HG02840 (cell line): ENCODE measurements at regions not wholly inside any gene's neighbourhood (a gene's known extent, or its start where the extent isn't known, plus 50 kb on each side); places are given as distances from the start of the nearest gene placed in this dataset.
"Not testable (repeated sequence)": the region's sequence is repeated elsewhere in the genome, so short reads cannot be mapped to it uniquely, and the experiment has no call there.

Source experiments
- ATAC-seq: cut with Tn5 transposase; IDR thresholded peaks from one replicate; pipeline ENCODE4 v1.9.1; 2021; ENCODE audit warnings: mild to moderate bottlenecking, moderate library complexity, moderate number of reproducible peaks; ENCODE audit not compliant: unreplicated experiment, low FRiP score

DNA sequence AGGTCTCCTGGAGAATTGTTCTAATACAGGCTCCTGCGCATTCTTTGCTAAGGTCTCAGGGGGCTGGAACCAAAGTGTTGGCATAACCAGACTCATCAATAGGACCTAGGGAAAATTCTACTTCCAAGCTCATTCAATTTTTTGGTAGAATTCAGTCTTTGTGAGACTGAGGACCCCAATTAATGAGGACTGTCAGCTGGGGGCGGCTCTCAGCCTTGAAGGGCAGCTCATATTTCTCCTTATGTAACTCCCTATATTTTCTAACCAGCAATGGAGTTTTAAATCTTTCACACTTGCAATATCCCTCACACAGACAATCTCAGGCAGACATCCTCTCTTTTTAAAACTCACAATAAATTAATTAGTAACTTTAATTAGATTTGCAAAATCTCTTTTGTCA lies 476.4 kb upstream of the LRFN5 start:
- no peak for ATAC-seq

DNA sequence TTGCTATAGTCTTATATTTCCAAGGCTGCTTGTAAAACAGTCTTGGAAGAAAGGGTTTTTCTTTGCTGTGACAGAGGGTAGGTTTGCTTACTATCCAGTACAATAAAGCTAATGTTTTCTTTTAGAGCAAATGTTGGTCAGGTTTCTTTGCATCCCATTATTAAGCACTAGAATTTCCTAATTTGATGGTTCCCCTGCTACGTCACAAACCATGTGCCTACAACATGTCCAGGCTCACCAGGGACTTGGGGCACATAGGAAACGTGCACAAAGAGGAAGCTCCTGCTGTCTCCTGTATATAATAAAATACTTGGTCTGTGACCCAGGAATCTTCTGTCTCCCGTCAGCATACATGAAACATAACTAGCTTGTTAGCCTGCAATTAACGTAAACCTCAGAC lies 486.3 kb upstream of the LRFN5 start:
- ATAC-seq = no peak

DNA sequence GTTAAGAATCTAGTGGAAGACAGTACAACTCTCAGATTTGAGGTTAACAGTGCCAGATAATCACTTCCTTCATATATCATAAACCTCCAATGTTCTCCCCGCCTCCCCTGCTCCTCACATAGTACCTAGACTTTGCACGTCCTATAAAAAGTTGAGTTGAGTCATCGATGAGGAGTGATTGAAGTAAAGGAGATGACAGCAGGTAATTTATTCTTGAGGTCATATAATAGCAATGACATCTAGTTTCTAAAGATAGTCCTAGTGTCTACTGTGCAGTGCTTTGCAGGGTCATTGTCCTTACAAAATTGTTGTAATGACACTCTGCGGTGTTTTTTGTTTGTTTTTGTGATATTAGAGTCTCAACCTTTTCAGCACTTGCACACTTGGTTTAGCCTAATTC lies 510.5 kb upstream of the LRFN5 start:
- ATAC-seq = no peak

DNA sequence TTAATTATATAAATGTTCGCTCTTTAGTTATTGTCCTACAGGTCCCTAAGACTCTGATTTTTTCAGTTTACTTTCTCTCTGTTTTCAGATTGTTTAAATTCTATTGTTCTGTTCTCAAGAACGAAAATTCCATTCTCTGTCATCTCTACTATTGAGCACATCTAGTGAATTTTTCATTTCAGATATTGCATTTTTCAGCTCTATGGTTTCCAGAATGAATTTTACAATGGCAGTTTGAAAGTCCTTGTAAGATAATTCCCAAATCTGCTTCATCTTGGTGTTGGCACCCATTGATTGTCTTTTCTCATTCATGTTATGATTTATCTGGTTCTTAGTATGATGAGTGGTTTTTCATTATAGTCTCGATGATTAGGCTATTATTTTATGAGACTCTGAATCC lies 519.6 kb upstream of the LRFN5 start:
- ATAC-seq = no peak

DNA sequence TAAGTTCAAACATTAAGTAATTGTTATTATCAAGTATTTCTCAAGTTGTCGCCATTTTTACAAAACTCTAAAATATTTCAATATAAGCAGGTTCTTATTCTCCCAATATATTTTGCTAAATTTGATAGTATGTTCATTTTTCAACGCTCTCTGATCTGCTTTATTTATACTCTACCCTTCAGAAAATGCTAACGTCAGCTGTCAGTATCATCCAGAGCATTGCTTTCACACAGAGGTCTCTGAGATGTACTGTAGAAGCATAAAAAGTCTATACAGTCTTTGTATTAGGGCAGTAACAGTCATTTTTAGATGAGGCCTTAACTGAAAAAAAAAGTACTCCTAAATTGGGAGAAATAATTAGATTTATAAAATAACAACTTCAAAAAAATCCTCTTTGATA lies 533.1 kb upstream of the LRFN5 start:
- ATAC-seq = no peak

DNA sequence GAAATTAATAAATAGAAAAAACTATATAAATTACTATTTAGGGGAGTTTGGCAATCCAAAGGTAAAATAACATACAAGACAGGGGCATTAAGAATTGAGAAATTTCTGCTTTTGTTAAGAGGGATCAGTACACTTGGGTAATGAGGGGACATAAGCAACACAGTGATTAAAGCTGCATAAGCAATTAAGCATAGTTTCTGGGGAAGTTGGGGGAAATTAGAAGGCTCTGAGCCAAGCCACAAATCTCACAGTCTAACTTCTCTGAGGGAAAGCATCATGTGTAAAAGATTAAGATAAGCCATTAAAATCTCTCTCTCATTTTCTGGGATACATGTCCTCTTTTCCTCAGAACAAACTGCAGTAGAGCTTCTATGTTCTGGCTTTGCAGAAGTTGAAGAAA lies 533.9 kb upstream of the LRFN5 start:
- no peak for ATAC-seq

DNA sequence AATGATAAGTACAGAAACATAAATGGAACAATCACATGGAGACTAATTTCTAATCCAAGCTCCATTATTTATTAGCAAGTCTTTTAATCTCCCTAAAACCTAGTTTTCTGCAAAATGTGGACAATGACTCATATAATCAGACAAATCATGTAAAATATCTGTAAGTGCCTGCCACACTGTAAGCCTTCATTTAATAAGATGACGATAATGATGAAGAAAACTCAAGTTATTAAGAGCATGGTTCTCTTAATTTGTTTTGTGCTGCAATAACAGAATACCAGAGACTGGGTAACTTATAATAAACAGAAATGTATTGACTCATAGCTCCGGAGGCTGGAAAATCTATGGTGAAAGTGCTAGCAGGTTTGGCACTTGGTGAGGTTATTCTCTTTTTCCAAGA lies 535.3 kb upstream of the LRFN5 start:
- ATAC-seq = no peak

DNA sequence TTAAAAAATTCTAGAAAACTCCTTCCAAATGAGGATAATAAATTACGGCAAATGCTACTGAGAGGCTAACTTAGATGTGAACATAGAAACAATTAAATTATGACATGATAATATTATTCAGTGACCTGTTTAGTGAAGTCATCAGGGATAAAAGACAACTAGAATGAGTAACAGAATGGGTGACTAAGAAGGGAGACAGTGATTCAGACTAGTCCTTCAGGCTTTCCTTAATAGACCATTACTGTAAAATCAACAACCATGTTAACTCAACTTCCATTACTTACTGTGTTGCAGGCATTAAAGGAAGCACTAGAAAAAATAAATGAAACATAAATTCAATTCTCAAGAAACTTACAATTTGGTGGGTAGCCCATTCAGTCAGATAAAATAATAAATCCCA lies 543.9 kb upstream of the LRFN5 start:
- no peak for ATAC-seq

DNA sequence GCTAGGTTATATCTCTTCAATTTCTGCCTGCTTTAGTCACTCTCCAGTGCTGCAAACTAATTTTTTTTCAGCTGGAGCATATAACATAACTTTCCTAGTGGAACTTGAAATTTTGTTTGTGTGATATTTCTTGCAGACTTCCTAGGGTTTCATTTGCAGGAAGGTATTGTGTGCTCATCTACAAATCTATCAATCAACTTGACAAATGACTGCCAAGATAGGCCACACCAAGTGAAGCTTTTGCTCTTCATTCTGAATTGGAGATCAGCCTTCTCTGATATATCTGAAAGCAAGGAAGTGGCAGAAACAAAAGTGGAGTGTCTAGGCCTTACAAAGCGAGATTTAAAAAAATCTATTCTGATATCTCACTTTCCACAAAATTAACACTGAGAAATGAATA lies 551.1 kb upstream of the LRFN5 start:
- ATAC-seq = no peak

DNA sequence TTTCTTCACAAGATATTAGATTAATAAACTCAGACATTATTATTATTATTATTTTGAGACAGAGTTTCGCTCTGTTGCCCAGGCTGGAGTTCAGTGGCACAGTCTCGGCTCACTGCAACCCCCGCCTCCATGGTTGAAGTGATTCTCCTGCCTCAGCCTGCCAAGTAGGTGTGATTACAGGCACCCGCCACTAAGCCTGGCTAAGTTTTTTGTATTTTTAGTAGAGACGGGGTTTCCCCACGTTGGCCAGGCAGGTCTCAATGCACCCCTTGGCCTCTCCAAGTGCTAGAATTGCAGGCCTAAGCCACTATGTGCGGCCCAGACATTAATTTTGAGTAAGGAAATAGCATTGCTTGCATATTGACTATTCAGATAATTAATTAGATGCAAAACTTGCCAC lies 554.9 kb upstream of the LRFN5 start:
- ATAC-seq = no peak

DNA sequence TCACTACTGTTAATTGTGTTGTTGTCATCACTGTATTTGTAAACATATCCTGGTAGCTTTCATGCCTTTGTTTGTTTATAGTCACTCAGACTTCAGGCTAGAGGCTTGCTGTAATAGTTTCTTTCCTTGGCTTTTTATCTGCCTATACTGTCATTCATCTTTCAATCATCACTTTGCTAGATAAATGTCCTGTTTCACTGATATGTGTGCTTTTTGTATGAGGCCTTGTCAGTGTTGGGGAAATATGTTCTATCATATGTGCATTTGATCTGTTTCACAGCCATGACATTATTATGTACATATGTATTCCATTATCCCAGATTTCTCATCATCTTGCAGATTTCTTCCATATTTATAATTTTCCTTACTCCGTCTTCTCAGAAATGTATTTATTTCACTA lies 558.9 kb upstream of the LRFN5 start:
- no peak for ATAC-seq

DNA sequence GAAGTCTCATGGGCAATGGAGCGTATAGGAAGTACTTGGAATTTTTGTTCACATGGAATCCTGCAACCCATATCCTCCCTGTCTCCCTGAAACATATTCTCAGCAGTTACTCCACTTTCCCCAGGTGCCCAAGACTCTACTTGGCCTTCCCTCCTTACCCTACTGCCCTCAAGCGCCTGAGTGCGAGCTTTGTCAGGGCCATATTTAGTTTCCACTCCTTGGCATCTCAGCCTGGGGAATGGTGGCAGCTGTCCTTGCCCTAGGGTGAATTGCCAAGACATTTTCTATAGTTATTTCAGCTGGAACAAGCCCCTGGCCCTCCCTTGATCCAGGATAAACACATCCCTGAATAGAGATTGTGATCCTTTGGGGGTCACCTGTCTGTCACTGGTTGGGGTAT lies 569.3 kb upstream of the LRFN5 start:
- no peak for ATAC-seq

DNA sequence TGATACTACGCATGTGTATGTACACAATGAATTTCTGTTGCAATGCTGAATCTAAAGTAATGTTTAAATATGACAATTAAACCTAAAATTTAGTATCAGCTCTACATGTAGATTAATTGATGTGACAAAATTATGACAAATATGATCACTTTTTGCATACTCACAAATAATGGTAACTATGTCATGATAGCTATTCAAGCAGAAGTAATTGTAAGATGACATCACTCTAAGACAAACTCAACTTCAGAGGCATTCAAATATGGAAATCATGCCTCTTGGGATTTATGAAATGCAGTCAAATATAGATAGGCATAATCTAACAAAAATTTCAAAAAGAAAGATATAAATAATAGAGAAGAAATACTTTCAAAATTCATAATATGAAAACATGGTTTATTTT lies 571.7 kb upstream of the LRFN5 start:
- no peak for ATAC-seq

DNA sequence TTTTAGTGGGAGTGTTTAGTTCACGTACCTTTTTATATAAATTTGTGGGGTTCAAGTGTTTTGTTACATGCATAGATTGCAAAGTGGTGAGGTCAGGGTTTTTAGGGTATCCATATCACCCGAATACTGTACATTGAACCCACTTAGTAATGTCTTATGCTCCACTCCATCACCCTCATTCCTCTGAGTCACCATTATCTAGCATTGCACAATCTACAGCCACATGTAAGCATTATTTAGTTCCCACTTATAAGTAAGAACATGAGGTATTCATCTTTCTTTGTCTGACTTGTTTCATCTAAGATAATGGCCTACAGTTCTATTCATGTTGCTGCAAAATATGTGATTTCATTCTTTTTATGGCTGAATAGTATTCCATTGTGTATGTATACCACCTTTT lies 583.7 kb upstream of the LRFN5 start:
- ATAC-seq = no peak

DNA sequence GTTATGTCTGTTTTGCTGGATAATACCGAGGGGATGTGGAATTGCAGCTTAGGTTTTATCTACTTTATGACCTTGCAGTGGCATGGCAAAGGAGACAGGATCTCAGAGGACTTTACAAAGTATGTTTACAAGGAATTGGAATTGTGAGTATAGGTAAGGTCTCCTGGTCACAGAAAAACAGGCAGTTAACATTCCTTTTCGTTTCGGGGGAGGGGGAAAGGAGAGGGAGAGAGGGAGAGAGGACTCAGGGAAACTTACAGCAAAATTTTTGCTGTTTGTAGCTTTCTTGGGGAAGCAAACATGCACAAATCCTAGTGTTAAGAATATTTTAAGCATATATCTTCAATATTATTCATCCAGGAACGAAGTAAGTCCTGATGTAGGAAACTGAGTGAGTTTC lies 590.5 kb upstream of the LRFN5 start:
- ATAC-seq = no peak

DNA sequence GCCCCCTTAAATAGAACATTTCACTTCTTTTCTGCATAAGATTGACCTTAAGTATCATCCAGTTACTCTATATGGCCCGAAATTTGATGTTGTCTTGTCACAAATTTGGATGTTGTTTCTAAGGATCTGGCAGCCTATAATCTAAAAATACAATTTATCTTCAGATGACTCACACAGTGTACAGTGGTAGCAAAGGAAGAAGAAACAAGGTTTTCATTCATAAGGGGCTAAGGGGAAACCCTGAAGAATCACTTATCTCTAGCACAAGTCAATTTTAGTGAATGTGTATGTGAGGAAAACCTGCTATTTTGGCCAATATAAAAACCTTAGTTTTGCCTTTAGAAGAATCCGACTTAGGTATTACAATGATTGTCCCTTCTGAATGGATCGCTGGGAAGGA lies 606.3 kb upstream of the LRFN5 start:
- ATAC-seq = no peak

DNA sequence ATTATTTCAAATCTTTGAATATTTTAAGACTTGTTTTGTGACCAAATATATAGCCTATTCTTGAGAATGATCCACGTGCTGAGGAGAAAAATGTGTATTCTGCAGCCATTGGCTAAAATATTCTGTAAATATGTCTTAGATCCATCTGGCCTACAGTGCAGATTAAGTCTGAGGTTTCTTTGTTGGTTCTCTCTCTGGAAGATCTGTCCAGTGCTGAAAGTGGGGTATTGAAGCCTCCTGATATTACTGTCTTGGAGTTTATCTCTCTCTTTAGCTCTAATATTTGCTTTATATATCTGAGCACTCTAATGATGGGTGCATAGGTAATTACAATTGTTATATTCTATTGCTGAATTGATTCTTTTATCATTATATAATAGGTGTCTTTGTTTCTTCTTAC lies 617.4 kb upstream of the LRFN5 start:
- ATAC-seq = no peak

DNA sequence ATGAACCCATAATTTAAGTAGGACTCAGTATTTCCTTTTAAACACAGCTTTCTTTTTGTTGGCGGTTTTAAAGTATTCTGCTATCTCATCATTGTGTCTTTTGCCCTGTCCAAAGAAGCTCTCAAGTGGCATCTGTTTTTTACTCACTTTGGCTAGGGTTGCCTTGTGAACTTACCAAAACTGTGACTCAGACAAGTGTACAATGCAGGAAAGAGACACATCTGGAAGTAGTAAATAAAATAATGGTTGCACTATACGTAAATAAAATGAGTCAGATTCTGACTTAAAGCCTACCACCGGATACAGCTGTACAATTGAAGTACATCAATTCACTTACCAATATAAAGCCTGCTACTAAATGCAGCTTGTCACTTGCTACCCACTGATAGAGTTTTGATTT lies 619.2 kb upstream of the LRFN5 start:
- no peak for ATAC-seq

DNA sequence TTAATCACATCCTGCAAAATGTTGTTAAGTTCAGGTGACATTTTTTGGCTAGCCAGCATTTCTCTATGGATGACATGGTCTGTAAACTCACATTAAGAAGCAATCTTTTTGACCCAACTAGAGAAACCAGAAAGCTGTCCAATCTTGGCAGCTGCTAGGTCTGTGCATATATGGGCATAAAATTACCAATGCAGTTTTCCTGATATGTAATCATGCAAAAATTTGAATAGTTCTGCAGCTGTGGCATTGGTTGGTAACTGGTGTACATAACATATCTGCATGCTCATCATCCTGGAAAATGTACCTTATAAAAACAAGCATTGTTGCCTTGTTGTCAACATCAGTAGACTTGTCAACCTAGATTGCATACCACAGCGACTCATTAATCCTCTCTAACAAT lies 620.0 kb upstream of the LRFN5 start:
- no peak for ATAC-seq

DNA sequence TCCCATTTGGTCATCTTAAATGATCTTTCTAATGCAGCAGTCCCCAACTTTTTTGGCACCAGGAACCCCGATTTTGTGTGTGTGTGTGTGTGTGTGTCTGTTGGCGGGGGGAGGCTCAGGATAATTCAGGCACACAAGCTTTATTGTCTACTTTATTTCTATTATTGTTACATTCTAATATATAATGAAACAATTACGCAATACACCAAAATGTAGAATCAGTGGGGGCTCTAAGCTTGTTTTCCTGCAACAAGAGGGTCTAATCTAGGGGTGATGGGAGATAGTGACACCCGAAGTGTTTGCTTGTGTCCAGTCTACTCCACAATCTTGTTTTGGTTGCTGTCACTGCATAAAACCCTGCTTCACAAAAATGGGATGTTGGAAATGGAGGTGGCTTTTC lies 621.1 kb upstream of the LRFN5 start:
- no peak for ATAC-seq

DNA sequence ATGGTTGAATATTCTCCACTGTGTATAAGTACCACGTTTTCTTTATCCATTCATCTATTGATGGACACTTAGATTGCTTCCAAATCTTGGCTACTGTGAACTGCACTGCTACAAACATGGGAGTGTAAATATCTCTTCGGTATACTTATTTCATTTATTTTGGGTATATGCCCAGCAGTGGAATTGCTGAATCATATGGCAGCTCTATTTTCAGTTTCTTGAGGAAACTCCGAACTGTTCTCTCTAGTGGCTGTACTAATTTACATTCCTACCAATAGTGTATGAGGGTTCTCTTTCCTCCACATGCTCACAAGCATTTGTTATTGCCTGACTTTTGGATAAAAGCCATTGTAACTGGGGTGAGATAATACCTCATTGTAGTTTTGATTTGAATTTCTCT lies 623.1 kb upstream of the LRFN5 start:
- no peak for ATAC-seq

DNA sequence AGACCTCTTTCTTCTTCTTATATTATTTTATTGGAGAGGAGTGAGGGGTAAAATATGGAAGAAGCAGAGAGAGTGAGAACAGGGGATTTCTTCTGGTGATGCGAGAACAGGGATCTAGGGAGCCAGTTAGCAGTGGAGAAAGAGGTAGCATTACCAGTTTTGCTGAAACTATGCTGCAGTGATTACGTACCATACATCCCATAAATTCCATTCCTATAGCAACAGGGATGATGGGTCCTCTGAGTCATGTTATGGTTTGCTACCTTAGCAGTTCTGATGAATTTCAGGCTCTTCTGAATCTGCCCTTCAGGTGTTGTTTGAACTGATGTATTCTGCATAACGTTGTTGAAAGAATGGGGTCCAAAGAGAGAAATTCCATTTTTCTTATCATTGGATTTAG lies 625.4 kb upstream of the LRFN5 start:
- ATAC-seq = no peak

DNA sequence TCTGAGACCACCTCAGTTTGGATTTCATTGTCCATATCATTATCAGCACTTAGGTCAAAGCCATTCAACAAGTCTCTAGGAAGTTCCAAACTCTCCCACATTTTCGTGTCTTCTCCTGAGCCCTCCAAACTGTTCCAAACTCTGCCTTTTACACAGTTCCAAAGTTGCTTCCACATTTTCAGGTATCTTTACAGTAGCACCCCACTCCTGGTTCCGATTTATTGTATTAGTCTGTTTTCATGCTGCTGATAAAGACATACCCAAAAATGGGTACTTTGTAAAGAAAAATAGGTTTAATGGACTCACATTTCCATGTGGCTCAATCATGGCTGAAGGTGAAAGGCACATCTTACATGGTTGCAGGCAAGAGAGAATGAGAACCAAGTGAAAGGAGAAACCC lies 646.4 kb upstream of the LRFN5 start:
- not testable (repeated sequence) for ATAC-seq

DNA sequence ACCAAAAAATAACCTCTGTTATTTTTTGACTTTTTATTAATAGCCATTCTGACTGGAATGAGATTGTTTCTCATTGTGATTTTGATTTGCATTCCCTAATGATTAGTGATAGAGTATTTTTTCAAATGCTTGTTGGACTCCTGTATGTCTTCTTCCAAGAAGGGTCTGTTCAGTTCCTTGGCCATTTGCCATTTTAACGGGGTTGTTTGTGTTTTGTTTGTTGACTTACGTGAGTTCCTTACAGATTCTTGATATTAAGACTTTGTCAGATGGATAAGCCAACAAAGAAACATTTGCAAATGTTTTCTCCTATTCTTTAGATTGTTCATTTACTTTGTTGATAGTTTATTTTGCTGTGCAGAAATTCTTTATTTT lies 651.6 kb upstream of the LRFN5 start:
- ATAC-seq = no peak
